GM18508 (cell line): ENCODE measurements at regions not wholly inside any gene's neighbourhood (a gene's known extent, or its start where the extent isn't known, plus 50 kb on each side); places are given as distances from the start of the nearest gene placed in this dataset.
"Not testable (repeated sequence)": the region's sequence is repeated elsewhere in the genome, so short reads cannot be mapped to it uniquely, and the experiment has no call there.

ENCODE experiments used
- ATAC-seq: cut with Tn5 transposase; IDR thresholded peaks from one replicate; pipeline ENCODE4 v1.9.1; 2021; ENCODE audit warnings: moderate number of reproducible peaks; ENCODE audit not compliant: insufficient read depth, unreplicated experiment

DNA sequence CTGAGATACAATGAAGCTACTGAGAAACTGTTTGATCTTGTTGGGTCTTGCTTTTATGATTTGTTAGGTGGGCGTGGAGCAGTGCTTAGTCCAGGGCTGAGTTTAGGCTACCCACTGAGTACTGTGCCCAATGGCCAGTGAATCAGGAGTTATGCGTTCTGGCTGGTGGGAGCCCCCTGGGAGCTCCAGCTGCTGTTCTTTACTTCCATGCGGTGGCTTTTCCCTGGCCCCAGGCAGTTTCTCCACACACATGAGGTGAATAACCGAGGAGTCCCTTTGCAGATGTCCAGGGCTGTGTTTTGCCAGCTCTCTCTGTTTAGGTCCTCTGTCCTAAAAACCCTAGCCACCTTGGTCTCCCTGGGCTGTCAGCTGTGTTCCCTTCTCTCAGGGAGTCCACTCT is 106.5 kb downstream of the KLF13 start:
- no peak for ATAC-seq

- no peak for ATAC-seq
Measured at GRCh38 chr15:31433574-31433973, 106.9 kb downstream of the KLF13 start.

GRCh38 chr15:31434275-31434587 is 107.6 kb downstream of the KLF13 start:
- ATAC-seq: no peak

- peak; percentile 30 for ATAC-seq
Measured at GRCh38 chr15:31434588-31435260, 108.1 kb downstream of the KLF13 start.

- peak; percentile 43 for ATAC-seq
Measured at GRCh38 chr15:31435261-31435911, 108.8 kb downstream of the KLF13 start.

DNA sequence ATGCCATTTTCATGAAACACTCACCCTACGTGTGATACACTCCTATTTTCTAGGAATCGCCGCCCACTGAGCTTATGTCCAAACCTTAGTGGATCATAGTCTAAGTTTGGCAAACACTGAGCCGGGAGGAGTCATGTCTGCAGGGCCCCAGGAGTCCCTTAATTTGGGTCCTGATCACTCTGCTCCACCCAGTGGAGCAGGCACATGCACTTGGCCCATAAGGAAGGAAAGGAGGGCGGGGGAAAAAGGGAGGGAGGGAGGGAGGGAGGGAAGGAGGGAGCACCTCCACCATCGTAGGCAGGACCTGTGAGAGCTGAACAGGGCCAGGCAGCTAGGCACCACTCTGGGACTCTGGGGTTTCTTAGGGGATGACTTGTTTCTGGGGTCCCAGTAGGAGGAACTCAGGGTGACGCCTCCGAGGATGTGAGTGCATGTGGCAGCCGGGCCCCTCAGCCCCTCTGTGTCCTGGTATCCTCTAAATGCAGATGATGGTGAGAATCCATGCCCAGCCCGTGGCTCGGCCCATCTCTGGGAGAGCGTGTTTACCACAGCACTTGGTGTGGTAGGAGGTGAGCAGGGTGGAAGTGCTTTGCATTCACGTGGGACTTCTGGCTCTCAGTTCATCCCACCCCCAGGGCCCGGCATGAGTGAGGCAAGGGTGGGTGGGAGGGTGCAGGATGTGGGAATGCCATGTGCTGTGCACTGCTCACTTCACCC is 109.4 kb downstream of the KLF13 start:
- ATAC-seq: no peak

DNA sequence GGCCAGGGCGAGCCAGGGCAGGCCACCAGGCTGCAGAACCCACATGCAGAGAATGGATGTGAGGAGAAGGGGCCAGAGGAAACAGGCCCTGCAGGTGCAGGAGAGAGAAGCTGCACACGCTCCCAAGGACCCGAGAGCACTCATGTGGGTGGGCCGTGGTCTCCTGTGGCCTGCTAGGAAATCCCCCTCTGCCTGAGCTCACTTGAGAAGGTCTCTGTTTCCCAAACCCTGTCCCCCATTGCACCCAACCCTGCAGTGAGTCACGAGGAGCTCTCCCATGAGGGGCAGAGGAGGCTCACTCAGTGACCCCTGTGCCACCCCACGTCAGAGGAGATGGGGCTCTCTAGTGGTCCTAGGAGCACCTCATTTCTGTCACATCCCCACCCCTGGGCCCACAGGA is 111.1 kb downstream of the KLF13 start:
- ATAC-seq: no peak

- ATAC-seq: no peak
Measured at GRCh38 chr15:31438601-31439265, 112.1 kb downstream of the KLF13 start.

GRCh38 chr15:31439328-31439727 is 112.7 kb downstream of the KLF13 start:
- ATAC-seq: no peak

DNA sequence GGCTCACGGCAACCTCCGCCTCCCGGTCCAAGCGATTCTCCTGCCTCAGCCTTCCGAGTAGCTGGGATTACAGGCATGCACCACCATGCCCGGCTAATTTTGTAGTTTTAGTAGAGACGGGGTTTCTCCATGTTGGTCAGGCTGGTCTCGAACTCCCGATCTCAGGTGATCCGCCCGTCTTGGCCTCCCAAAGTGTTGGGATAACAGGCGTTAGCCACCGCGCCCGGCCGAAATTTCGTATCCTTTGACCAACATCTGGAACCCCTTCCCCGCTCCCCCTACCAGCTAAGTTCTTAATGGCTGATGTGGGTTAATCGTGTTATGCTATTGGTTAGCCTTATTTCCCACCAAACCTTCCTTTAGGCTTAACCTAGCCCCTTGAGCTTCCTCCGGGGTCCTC is 113.6 kb downstream of the KLF13 start:
- not testable (repeated sequence) for ATAC-seq

DNA sequence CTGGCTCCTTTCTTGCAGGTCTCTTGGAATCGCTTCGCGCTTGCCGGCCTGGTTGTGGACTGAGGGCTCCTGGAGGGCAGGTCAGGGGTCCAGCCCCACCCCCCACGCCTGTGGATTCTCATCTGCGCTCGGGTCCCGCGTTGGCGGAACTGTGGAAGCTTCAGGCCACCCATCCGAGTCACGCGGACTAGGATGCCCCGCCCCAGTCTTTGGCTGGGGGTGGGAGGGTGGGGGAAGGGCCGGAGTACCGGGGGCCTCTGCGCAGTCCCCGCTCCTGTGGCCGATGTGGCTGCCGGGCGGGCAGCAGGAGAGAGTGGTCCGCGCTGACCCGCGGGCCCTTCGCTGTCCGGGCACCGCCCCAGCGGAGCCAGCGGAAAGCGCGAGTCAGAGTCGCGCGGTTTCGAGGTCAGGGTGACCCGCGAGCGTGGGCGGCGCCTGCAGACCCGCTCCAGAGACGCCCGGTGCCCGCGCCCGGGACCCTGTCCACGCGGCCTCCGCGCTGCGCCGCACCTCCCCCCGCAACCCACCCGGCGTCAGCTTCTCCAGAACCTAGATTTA is 114.2 kb downstream of the KLF13 start:
- ATAC-seq: no peak

GRCh38 chr15:31442226-31442625 is 115.6 kb downstream of the KLF13 start:
- ATAC-seq: no peak

DNA sequence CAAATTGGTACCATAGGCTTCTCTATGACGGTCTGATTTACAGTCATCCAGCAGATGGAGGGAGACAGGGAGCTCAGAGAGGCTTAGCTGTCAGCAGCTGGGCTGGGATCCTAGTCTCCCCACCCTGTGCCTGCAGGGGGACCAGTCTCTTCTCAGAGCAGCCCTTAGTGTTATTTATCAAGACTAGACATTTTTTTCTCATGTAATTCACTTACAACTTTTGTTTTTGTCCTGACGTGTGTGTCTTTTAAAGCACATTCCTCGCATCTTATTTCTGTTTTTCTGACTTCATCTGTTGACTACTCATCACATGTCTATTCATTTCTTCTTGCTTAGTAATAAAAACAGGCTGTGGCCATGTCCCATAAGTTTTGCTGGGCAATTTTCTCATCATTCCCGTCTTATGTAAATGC is 116.1 kb downstream of the KLF13 start:
- ATAC-seq: no peak

GRCh38 chr15:31444844-31445243 is 118.2 kb downstream of the KLF13 start:
- ATAC-seq: no peak

DNA sequence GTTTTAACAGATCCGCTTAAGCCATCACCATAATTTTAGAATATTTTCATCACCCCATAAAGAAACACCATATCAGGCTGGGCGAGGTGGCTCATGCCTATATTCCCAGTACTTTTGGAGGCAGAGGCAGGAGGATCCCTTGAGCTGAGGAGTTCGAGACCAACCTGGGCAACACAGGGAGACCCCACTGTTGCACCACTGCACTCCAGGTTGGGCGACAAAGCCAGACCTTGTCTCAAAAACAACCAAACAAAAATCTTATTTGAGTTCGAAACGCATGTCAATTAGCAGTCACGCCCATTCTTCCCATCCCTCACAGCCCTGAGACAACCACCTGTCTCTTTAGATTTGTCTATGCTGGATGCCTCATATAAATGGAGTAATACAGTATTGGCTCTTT is 119.9 kb downstream of the KLF13 start:
- ATAC-seq: no peak

- no peak for ATAC-seq
Measured at GRCh38 chr15:31447931-31448634, 121.4 kb downstream of the KLF13 start.

DNA sequence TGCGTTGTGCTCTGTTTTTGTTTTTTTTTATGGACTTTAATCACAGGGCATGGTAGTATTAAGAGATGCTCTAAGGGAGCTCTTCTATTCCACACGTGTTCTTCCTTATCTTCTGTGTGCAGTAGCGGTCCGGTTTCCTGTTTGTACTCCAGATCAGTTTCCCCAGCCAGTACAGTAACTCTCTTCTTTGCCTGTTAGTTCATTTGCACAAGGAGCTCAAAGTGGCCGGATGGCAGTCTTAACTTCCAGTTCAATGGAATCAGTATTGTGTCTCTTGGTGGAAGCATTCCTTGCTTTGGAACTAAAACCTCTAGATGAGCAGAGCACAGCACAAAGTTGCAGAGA is 122.0 kb downstream of the KLF13 start:
- no peak for ATAC-seq

DNA sequence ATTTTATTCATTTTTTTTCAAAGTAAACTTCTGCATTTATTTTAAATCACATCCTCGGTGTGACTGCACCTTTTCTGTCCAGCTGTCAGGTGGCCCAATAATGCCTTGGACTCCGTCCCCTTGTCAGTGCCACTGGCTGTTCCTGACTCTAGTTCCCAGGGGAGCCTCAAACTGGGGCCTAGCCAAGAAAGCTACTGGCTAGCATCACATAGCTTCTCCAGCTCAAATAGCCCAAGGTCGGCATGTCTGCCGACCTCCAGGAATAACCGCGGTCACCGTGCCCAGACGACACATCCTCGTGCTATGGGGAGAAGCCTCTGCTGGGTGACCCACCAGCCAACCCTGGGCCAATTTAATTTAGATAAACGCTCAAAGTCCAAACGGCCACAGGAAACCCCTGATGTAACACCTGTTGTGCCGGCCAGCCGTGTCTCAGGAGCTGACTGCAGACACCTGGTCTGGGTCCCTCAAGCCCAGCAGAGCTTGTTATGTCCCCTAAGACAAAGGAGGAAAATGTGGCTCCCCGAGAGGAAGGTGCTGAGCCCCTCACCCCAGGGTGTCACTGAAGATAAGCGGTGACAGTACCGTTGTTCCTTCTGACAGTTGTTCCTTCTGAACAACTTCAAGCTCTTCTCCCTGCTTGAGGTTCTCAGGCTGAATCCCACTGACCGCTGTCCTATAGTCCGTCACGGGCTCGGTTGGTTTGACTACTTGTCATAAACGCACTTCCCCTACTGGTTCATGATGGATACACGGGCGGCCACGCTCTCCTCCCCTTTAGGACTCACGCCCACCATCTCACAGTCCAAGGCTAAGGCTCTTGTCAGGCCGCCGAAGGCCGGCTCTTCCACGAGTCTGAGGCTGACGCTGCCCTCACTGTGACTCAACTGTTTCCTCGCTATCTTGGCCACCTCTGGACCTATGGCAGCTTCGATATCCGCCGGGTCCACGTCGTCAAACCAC is 126.2 kb downstream of the KLF13 start:
- no peak for ATAC-seq

GRCh38 chr15:31453558-31454318 is 127.1 kb downstream of the KLF13 start:
- ATAC-seq: no peak
